ENCODE measurements at regions not wholly inside any gene's neighbourhood (a gene's known extent, or its start where the extent isn't known, plus 50 kb on each side); places are given as distances from the start of the nearest gene placed in this dataset.

- intact Hi-C loops (cut with micrococcal nuclease; ENCODE audit: unreplicated experiment) = no loop called here
- ChIA-PET CTCF (ENCODE audit: unreplicated experiment) (interaction anchor here (0.5 to 0.6 kb wide), 2 partner anchors 11 to 40 kb away, joined by 3 to 5 read pairs; no protein-coding TSS in a partner anchor), POLR2A (interaction anchor here (0.6 to 0.7 kb wide), 2 partner anchors 16 to 273 kb away, joined by 3 read pairs; no protein-coding TSS in a partner anchor)
These were observed 60.5 kb upstream of the SOD1 start for GRCh38 chr21:31599013-31599412.

GRCh38 chr21:31597683-31598082 lies 61.8 kb upstream of the SOD1 start:
- intact Hi-C loops (cut with micrococcal nuclease; ENCODE audit: unreplicated experiment) = no loop called here
- Histone ChIP-seq H3K27ac (ENCODE audit: low read depth, low read length, poor library complexity, severe bottlenecking) (no peak overlapping the region), H3K36me3 (ENCODE audit: insufficient read depth, low read length) (no peaks in the 10 kb centered on the region), H3K4me1 (ENCODE audit: insufficient read depth, low read length, poor library complexity, severe bottlenecking) (no peaks in the 10 kb centered on the region), H3K4me3 (ENCODE audit: low read depth, low read length, poor library complexity, severe bottlenecking) (no peak overlapping the region), H3K4me2 (ENCODE audit: low read length) (no peak overlapping the region), H4K20me1 (ENCODE audit: insufficient read depth, low read length) (no peaks in the 10 kb centered on the region), H3K9me2 (ENCODE audit: insufficient read depth, low read length) (no peaks in the 10 kb centered on the region), H2AFZ (ENCODE audit: low read length) (no peak overlapping the region), H3K79me2 (ENCODE audit: insufficient read depth, low read depth, low read length) (no peaks in the 10 kb centered on the region), H3K9me3 (ENCODE audit: low read length) (no peaks in the 10 kb centered on the region)
- no TSS peak for BruUV-seq (replicated peaks)
- ChIA-PET CTCF (ENCODE audit: unreplicated experiment) (no interaction called here), POLR2A (interaction anchor here (0.6 to 0.7 kb wide), 2 partner anchors 97 to 141 kb away, joined by 3 to 5 read pairs; no protein-coding TSS in a partner anchor)
- DNase-seq (ENCODE audit: low spot score) = no peak
- no peak for TF ChIP-seq EZH2phosphoT487 (IDR thresholded peaks at IDR 0.05; ENCODE audit: borderline replicate concordance, low read depth, low read length)
- TF ChIP-seq CTCF (conservative IDR thresholded peaks at IDR 0.05; ENCODE audit: low read length) = no peak

More at GRCh38 chr21:31599013-31599412, 60.5 kb upstream of the SOD1 start:
- no peaks in the 10 kb centered on the region for H3K9me3 ChIP-seq (ENCODE audit: low read length)
- no peak overlapping the region for H3K4me2 ChIP-seq (ENCODE audit: low read length)
- H3K27ac ChIP-seq (ENCODE audit: low read depth, low read length, poor library complexity, severe bottlenecking) = no peak overlapping the region
- no peak for DNase-seq (ENCODE audit: low spot score)
- no peak overlapping the region for H2AFZ ChIP-seq (ENCODE audit: low read length)
- H4K20me1 ChIP-seq (ENCODE audit: insufficient read depth, low read length) = no peaks in the 10 kb centered on the region
- H3K4me3 ChIP-seq (ENCODE audit: low read depth, low read length, poor library complexity, severe bottlenecking) = no peak overlapping the region
- no TSS peak for BruUV-seq (replicated peaks)
- no peaks in the 10 kb centered on the region for H3K79me2 ChIP-seq (ENCODE audit: insufficient read depth, low read depth, low read length)
- no peaks in the 10 kb centered on the region for H3K9me2 ChIP-seq (ENCODE audit: insufficient read depth, low read length)
- no peaks in the 10 kb centered on the region for H3K36me3 ChIP-seq (ENCODE audit: insufficient read depth, low read length)
- TF ChIP-seq EZH2phosphoT487 (IDR thresholded peaks at IDR 0.05; ENCODE audit: borderline replicate concordance, low read depth, low read length) (no peak), CTCF (conservative IDR thresholded peaks at IDR 0.05; ENCODE audit: low read length) (no peak)
- H3K4me1 ChIP-seq (ENCODE audit: insufficient read depth, low read length, poor library complexity, severe bottlenecking) = no peaks in the 10 kb centered on the region

GRCh38 chr21:31596055-31596454 lies 63.4 kb upstream of the SOD1 start:
- H3K9me2 ChIP-seq (ENCODE audit: insufficient read depth, low read length) = no peaks in the 10 kb centered on the region
- no TSS peak for BruUV-seq (replicated peaks)
- TF ChIP-seq EZH2phosphoT487 (IDR thresholded peaks at IDR 0.05; ENCODE audit: borderline replicate concordance, low read depth, low read length) (no peak), CTCF (conservative IDR thresholded peaks at IDR 0.05; ENCODE audit: low read length) (no peak)
- CTCF ChIA-PET (ENCODE audit: unreplicated experiment) = no interaction called here
- intact Hi-C loops (cut with micrococcal nuclease; ENCODE audit: unreplicated experiment) = no loop called here
- H2AFZ ChIP-seq (ENCODE audit: low read length) = no peak overlapping the region
- H3K4me2 ChIP-seq (ENCODE audit: low read length) = no peak overlapping the region
- no peak overlapping the region for H3K27ac ChIP-seq (ENCODE audit: low read depth, low read length, poor library complexity, severe bottlenecking)
- H3K79me2 ChIP-seq (ENCODE audit: insufficient read depth, low read depth, low read length) = no peaks in the 10 kb centered on the region
- no peak for DNase-seq (ENCODE audit: low spot score)
- H3K4me1 ChIP-seq (ENCODE audit: insufficient read depth, low read length, poor library complexity, severe bottlenecking) = no peaks in the 10 kb centered on the region
- H3K36me3 ChIP-seq (ENCODE audit: insufficient read depth, low read length) = no peaks in the 10 kb centered on the region
- H3K9me3 ChIP-seq (ENCODE audit: low read length) = no peaks in the 10 kb centered on the region
- H3K4me3 ChIP-seq (ENCODE audit: low read depth, low read length, poor library complexity, severe bottlenecking) = no peak overlapping the region
- H4K20me1 ChIP-seq (ENCODE audit: insufficient read depth, low read length) = no peaks in the 10 kb centered on the region
- POLR2A ChIA-PET = no interaction called here
